Right ventricle myocardium superior (tissue), 1 donor: ENCODE measurements at regions not wholly inside any gene's neighbourhood (a gene's known extent, or its start where the extent isn't known, plus 50 kb on each side); places are given as distances from the start of the nearest gene placed in this dataset.
A peak's percentile ranks its signal among the peaks of the same experiment; 100 is the strongest.
"Not testable (repeated sequence)": the region's sequence is repeated elsewhere in the genome, so short reads cannot be mapped to it uniquely, and the experiment has no call there.

Experiments used
- ATAC-seq: fragments of 200-7000 bp; cut with Tn5 transposase; one replicate; pipeline ENCODE4 v1.9.1; 2020; ENCODE audit warnings: mild to moderate bottlenecking; ENCODE audit not compliant: poor library complexity
- DNase-seq: peaks from one replicate; pipeline ENCODE4 v3.0.0-alpha.2; 2020
- intact Hi-C: fragments of 100-400 bp; cut with DNase I; formaldehyde crosslinking; loops from one replicate; pipeline ENCODE4 v1.11.2; 2022
- donor health status: DM: no; HTN: yes; CAD: no; lungs with severe emphysema.

GRCh38 chr15:55126111-55126510 is 70.6 kb downstream of the RSL24D1 start:
- intact Hi-C loops = no loop called here
- DNase-seq (no peak), ATAC-seq (no peak)

- ATAC-seq = no peak
- intact Hi-C loops = no loop called here
- DNase-seq = no peak
Observed at GRCh38 chr15:55124616-55125015, 72.1 kb downstream of the RSL24D1 start.

DNA sequence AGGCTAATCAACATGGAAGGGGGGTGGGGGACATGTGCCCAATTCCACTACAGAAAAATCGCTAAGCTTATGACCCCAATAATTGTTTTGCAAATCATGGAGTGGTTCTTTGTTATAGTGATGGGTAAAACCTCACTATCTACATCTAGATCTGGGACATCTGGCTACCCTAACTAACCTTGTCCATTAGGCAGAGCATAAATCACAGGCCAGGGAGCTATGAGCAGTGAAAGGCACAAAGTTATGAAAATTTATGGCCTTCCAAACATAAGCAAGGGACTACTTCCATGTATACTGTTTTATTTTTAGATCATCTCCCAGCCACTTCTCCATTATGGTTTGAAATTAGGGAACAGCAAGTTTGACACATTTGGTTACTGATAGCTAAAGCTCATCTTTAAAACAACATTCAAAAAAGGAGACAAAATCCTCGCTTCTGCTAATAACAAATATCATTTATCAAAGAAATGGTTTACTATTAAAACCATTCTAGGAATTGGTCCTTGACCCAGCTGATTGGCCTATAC is 78.3 kb downstream of the RSL24D1 start:
- intact Hi-C loops = no loop called here
- DNase-seq (no peak), ATAC-seq (no peak)

DNA sequence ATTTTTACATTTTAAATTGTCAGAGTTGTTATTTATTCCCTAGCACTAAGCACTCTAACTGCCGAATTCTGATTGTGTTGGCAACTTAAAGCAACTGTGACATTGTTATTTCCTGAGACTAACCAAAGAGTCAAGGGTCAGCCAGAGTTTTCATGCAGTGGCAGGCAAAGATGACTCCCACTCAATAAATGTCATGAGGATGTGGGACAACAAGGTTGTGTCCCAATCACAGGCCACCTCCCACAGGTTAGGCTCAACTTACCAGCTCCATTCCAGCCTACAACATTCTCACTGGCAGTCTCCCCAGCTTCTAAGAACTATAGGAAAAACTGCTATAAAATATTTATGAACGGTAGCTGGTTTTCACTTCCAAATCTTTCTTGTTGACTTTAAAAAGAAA is 80.1 kb downstream of the RSL24D1 start:
- intact Hi-C loops = no loop called here
- ATAC-seq (no peak), DNase-seq (no peak)

- DNase-seq (no peak), ATAC-seq (no peak)
- intact Hi-C loops = no loop called here
Observed at GRCh38 chr15:55113736-55114135, 83.0 kb downstream of the RSL24D1 start.

DNA sequence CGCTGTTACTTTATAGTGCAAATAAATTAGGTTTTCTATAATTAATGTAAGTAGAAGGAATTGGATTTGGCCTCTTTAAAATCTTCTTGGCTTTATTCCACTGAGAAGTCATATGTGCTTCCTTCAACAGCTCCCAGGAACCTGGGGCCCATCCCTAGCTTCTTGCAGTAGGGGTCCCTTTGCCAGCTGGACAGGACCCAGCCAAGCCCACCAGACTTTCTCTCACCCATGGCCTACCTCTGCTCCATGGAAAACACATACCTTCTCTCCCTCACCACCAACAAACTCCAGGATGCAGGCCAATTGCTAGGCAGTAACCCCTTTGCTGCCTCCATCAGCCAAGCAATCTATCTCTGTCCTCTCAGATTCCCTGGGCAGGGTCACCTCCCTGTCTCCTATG is 84.0 kb downstream of the RSL24D1 start:
- ATAC-seq = no peak
- no peak for DNase-seq
- intact Hi-C loops = no loop called here

DNA sequence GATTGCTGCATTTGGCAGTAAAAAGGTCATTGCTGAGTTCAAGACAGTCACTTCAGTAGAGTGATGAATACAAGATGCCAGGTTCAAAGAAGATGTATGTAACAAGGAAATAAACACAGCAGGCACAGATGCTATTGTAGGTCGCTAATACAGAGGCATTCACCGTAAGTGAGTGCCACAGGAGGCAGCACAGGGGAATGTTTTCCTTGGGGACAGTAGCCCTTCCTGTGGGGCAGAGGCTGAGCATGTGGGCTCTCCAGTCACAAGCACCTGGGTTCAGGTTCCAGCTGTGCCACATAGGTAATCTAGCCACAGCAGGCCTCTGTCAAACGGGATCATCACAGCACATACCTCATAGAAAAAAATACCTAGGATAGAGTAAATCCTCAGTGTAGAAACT is 86.3 kb downstream of the RSL24D1 start:
- no peak for ATAC-seq
- intact Hi-C loops = no loop called here
- DNase-seq = no peak

DNA sequence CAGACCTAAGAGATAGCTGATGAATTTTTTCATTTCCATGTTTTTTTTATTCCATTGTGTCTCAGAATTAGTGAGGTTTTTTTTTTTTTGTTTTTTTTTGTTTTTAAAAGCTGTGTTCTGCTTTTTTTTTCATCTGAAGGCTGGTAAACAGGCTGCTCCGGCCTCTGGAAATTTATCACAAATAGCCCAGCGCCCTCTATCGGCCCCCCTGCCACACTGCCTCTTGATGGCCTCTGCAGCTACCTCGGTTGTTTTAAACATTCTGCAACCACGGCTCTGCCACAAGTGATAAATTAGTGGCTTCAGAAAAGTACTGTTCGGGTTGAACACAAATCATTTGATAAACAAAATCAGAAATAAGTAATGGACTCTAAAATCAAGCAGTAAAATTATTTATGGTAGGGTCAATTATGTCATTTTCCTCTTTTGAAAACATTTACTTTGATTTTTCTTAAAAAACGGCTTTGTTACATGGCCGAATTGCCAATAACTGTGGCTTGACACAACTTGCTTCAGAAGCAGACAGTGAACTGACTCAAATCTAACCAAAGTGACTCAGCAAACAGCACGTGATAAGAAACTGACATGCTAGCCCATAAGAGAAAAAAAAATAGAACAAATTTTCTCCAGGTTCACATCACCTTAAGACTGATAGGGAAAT is 87.8 kb downstream of the RSL24D1 start:
- intact Hi-C loops = no loop called here
- ATAC-seq (no peak), DNase-seq (peak; percentile 75)

DNA sequence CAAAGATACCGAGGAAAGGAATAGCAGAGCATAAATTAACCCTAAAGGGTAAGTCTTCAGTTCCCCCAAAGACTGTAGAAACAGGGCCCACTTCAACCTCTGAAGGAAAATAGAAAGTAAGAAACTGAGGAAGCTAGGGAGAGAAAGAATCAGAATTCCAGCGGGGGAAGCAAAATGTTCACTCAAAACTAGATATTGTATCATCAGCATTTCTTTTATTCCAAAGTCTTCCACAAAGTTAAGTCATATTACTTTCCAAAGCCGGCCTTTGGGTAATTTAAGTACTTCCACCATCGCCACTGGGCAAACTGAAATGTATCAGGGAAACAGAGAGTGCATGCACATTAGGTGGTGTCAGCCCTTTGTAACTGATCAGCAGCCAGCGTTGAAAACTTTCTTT is 88.3 kb downstream of the RSL24D1 start:
- intact Hi-C loops = no loop called here
- no peak for DNase-seq
- no peak for ATAC-seq

- ATAC-seq = no peak
- intact Hi-C loops = no loop called here
- DNase-seq = no peak
Observed at GRCh38 chr15:55106155-55106554, 90.6 kb downstream of the RSL24D1 start.

GRCh38 chr15:55094136-55094535 is 102.6 kb downstream of the RSL24D1 start:
- no peak for ATAC-seq
- DNase-seq = no peak
- intact Hi-C loops = no loop called here

GRCh38 chr15:55088207-55088606 is 108.5 kb downstream of the RSL24D1 start:
- intact Hi-C loops = no loop called here
- no peak for ATAC-seq
- DNase-seq = no peak

GRCh38 chr15:55084673-55085072 is 112.1 kb downstream of the RSL24D1 start:
- ATAC-seq = no peak
- no peak for DNase-seq
- intact Hi-C loops = no loop called here

GRCh38 chr15:55084216-55084615 is 112.5 kb downstream of the RSL24D1 start:
- no peak for DNase-seq
- ATAC-seq = no peak
- intact Hi-C loops = no loop called here

DNA sequence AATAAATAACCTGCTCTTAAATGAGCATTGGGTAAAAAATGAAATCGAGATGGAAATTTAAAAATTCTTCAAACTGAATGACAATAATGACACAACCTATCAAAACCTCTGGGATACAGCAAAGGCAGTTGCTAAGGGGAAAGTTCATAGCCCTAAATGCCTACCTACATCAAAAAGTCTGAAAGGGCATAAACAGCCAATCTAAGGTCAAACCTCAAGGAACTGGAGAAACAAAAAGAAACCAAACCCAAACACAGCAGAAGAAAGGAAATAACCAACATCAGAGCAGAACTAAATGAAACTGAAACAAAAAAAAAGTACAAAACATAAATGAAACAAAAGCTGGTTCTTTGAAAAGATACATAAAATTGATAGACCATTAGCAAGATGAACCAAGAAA is 119.7 kb downstream of the RSL24D1 start:
- DNase-seq, ATAC-seq, intact Hi-C loops: not testable (repeated sequence)

GRCh38 chr15:55074431-55074830 is 122.3 kb downstream of the RSL24D1 start:
- DNase-seq = no peak
- no peak for ATAC-seq
- intact Hi-C loops = no loop called here

GRCh38 chr15:55063970-55064369 is 132.8 kb downstream of the RSL24D1 start:
- DNase-seq, ATAC-seq, intact Hi-C loops: not testable (repeated sequence)

DNA sequence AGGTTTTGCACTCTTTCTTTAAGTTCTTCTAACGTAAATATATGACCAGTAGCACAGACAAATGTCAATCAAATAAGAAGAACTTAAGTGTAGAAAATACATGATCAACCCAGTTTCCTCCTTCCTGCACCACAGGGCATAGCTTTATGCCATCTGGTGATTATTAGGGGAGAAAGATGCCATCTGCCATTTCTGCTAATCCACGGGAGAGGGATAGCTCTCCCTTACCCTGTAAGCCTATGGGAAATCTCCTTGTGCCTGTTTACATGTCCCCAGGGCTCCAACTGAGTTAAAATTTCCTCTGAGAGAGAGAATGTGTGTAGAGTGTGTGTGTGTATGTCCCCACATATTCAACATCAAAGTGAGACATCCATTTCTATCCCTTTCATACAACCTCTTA is 135.9 kb downstream of the RSL24D1 start:
- intact Hi-C loops = no loop called here
- ATAC-seq (no peak), DNase-seq (no peak)

DNA sequence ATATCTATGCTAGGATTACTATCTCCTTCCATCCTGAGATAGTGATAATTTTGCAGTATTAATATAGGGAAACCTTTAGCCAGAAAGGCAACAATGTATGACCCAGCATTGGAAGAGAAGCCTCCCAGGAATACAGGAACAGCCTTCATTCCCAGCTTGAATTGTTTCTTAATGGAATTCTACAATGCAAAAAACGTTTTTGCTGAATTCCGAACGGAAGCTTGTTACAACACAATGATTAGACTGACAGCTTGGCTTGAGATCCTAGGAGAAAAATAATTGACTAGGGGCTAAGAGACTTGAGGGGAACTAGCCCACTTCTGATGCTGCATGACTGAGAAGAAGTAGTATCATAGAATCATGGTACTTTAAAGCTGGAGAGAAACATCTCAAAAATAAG is 140.2 kb downstream of the RSL24D1 start:
- ATAC-seq = no peak
- intact Hi-C loops = no loop called here
- DNase-seq = no peak

DNA sequence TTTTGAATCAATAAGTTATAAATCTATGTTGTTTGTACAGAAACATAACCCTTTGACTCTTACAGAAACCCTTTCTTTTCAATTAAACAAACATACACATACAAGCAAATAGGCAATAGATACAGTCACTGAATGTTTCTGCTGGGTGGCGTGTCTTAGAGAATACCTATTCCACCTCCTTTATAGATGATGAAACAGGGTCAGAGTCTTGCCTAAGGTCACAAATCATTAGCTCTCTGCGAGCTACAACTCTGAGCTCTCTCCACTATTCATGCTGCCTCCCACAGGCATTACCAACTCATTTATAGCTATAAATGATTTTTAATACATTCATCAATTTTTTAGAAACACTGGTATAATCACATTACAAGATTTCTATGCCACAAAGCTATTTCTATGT is 152.6 kb downstream of the RSL24D1 start:
- ATAC-seq = no peak
- DNase-seq = no peak
- intact Hi-C loops = no loop called here

- DNase-seq (no peak), ATAC-seq (no peak)
- intact Hi-C loops = no loop called here
Observed at GRCh38 chr15:55037071-55037470, 159.7 kb downstream of the RSL24D1 start.
